SU-DHL-6 (cell line): ENCODE measurements at regions not wholly inside any gene's neighbourhood (a gene's known extent, or its start where the extent isn't known, plus 50 kb on each side); places are given as distances from the start of the nearest gene placed in this dataset.

Experiments
- H2AFZ ChIP-seq: fragments of 200-600 bp; sonication (generic); 2 replicates; pipeline ENCODE4 v1.6.1; 2014; ENCODE audit warnings: low read depth, mild to moderate bottlenecking, moderate library complexity, mixed read lengths, antibody characterized with exemption, low read length; ENCODE audit not compliant: severe bottlenecking
- H3F3A ChIP-seq: fragments of 200-600 bp; shearing (Covaris generic); 2 replicates; pipeline ENCODE4 v1.6.0; 2016; ENCODE audit warnings: antibody characterized with exemption, mild to moderate bottlenecking; ENCODE audit not compliant: insufficient read depth
- H3K27ac ChIP-seq: fragments of 200-600 bp; sonication (generic); 2 replicates; pipeline ENCODE4 v1.5.1; 2016; ENCODE audit warnings: low read depth, mild to moderate bottlenecking, low read length, moderate library complexity, mixed read lengths
- H3K27me3 ChIP-seq: fragments of 200-600 bp; sonication (generic), shearing (Covaris generic); 2 replicates; pipeline ENCODE4 v1.6.0; 2014; ENCODE audit warnings: mild to moderate bottlenecking, low read length
- H3K36me3 ChIP-seq: fragments of 200-600 bp; sonication (generic); 2 replicates; pipeline ENCODE4 v1.6.1; 2014; ENCODE audit warnings: mild to moderate bottlenecking, low read length, mixed read lengths
- H3K4me2 ChIP-seq: fragments of 300-600, 200-600 bp; shearing (Covaris generic), sonication (generic); 2 replicates; pipeline ENCODE4 v1.6.0; 2014; ENCODE audit warnings: low read length, low read depth, mild to moderate bottlenecking; ENCODE audit not compliant: poor library complexity, severe bottlenecking
- H3K4me3 ChIP-seq: fragments of 200-600 bp; sonication (generic); 2 replicates; pipeline ENCODE4 v1.5.1; 2014; ENCODE audit warnings: antibody characterized with exemption, low read length, mild to moderate bottlenecking, mixed read lengths; ENCODE audit not compliant: insufficient read depth, poor library complexity, severe bottlenecking
- H3K79me2 ChIP-seq: fragments of 200-600 bp; sonication (generic); 2 replicates; pipeline ENCODE4 v1.6.1; 2014; ENCODE audit warnings: mild to moderate bottlenecking, low read length, moderate library complexity; ENCODE audit not compliant: insufficient read depth
- H3K9ac ChIP-seq: fragments of 200-600 bp; sonication (generic); 2 replicates; pipeline ENCODE4 v1.7.0; 2014; ENCODE audit warnings: mild to moderate bottlenecking, low read length
- H3K9me2 ChIP-seq: fragments of 200-600 bp; sonication (generic); replicated peaks from 2 replicates; pipeline ENCODE4 v1.6.1; 2014; ENCODE audit warnings: low read length; ENCODE audit not compliant: insufficient read depth
- H3K9me3 ChIP-seq: fragments of 200-600 bp; sonication (generic); 2 replicates; pipeline ENCODE4 v1.6.1; 2014; ENCODE audit warnings: low read length, mixed read lengths; ENCODE audit not compliant: insufficient read depth
- H4K20me1 ChIP-seq: fragments of 200-600 bp; sonication (generic); 2 replicates; pipeline ENCODE4 v1.6.1; 2014; ENCODE audit warnings: low read depth, mild to moderate bottlenecking, antibody characterized with exemption, low read length, moderate library complexity, mixed read lengths
- CTCF ChIP-seq: fragments of 200-600 bp; sonication (generic); IDR thresholded peaks from one replicate; pipeline ENCODE4 v1.5.1; 2017; ENCODE audit warnings: antibody characterized with exemption, mild to moderate bottlenecking, low read length, moderate library complexity; ENCODE audit not compliant: insufficient read depth, poor library complexity, severe bottlenecking
- EZH2phosphoT487 ChIP-seq: fragments of 200-600 bp; sonication (generic), shearing (Covaris generic); conservative IDR thresholded peaks from 2 replicates; pipeline ENCODE4 v1.6.1; 2018; ENCODE audit warnings: mild to moderate bottlenecking, antibody characterized with exemption, low read length, moderate library complexity, mixed read lengths

- Histone ChIP-seq H3K9me3 (no peaks in the 10 kb centered on the region), H3K36me3 (no peaks in the 10 kb centered on the region), H3K27ac (no peak overlapping the region), H2AFZ (no peak overlapping the region), H3K4me3 (no peak overlapping the region), H3F3A (no peaks in the 10 kb centered on the region), H3K27me3 (no peaks in the 10 kb centered on the region), H3K79me2 (no peaks in the 10 kb centered on the region), H3K4me2 (no peak overlapping the region), H3K9ac (no peak overlapping the region), H4K20me1 (no peaks in the 10 kb centered on the region), H3K9me2 (no peaks in the 10 kb centered on the region)
- no peak for TF ChIP-seq EZH2phosphoT487
Observed at GRCh38 chr18:2172881-2173280, 398.4 kb downstream of the METTL4 start.

- no peak overlapping the region for H2AFZ ChIP-seq
- H3K9me3 ChIP-seq, result no peaks in the 10 kb centered on the region
- H3K27ac ChIP-seq, result no peak overlapping the region
- H4K20me1 ChIP-seq, result no peaks in the 10 kb centered on the region
- no peaks in the 10 kb centered on the region for H3K36me3 ChIP-seq
- H3K9ac ChIP-seq, result no peak overlapping the region
- H3K4me3 ChIP-seq, result no peak overlapping the region
- no peaks in the 10 kb centered on the region for H3K9me2 ChIP-seq
- H3K27me3 ChIP-seq, result no peaks in the 10 kb centered on the region
- H3K4me2 ChIP-seq, result no peak overlapping the region
- TF ChIP-seq EZH2phosphoT487 (no peak), CTCF (no peak)
- no peaks in the 10 kb centered on the region for H3F3A ChIP-seq
- no peaks in the 10 kb centered on the region for H3K79me2 ChIP-seq
Observed at GRCh38 chr18:2173486-2173885, 397.8 kb downstream of the METTL4 start.

GRCh38 chr18:2178036-2178435 is 393.3 kb downstream of the METTL4 start:
- Histone ChIP-seq H3F3A (no peaks in the 10 kb centered on the region), H3K9ac (no peak overlapping the region), H2AFZ (no peak overlapping the region), H3K4me3 (no peak overlapping the region), H3K9me3 (no peaks in the 10 kb centered on the region), H3K36me3 (no peaks in the 10 kb centered on the region), H3K9me2 (no peaks in the 10 kb centered on the region), H3K27me3 (no peaks in the 10 kb centered on the region), H3K4me2 (no peak overlapping the region), H4K20me1 (no peaks in the 10 kb centered on the region), H3K27ac (no peak overlapping the region), H3K79me2 (no peaks in the 10 kb centered on the region)
- TF ChIP-seq CTCF (no peak), EZH2phosphoT487 (no peak)

- Histone ChIP-seq H3K9ac (no peak overlapping the region), H3K27ac (no peak overlapping the region), H3K9me3 (no peaks in the 10 kb centered on the region), H3F3A (no peaks in the 10 kb centered on the region), H3K79me2 (no peaks in the 10 kb centered on the region), H2AFZ (no peak overlapping the region), H3K4me2 (no peak overlapping the region), H4K20me1 (no peaks in the 10 kb centered on the region), H3K4me3 (no peak overlapping the region), H3K9me2 (no peaks in the 10 kb centered on the region), H3K27me3 (no peaks in the 10 kb centered on the region), H3K36me3 (no peaks in the 10 kb centered on the region)
- TF ChIP-seq CTCF (no peak), EZH2phosphoT487 (no peak)
Observed at GRCh38 chr18:2179498-2180183, 391.7 kb downstream of the METTL4 start.
